ENCODE measurements at regions not wholly inside any gene's neighbourhood (a gene's known extent, or its start where the extent isn't known, plus 50 kb on each side); places are given as distances from the start of the nearest gene placed in this dataset.

DNA sequence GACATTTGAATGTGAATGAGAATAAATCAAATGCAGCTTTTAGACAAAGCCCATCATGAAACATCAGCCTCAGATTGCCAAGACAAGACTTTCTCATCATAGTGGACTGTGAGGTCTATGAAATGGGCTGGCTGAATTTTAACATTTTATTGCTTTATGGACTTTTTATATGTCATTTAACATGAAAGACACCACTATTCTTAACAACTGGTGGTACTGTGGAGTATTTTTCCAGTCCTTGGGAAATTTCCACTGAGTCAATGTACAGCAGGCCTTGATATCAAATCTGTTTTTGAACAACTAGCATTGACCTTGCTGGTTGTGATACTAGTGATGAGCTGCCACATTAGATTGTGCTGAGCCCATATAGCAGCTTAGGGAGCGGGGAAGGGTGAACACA lies 326.6 kb upstream of the CITED2 start (continued):
- TF ChIP-seq, protein P1, sequence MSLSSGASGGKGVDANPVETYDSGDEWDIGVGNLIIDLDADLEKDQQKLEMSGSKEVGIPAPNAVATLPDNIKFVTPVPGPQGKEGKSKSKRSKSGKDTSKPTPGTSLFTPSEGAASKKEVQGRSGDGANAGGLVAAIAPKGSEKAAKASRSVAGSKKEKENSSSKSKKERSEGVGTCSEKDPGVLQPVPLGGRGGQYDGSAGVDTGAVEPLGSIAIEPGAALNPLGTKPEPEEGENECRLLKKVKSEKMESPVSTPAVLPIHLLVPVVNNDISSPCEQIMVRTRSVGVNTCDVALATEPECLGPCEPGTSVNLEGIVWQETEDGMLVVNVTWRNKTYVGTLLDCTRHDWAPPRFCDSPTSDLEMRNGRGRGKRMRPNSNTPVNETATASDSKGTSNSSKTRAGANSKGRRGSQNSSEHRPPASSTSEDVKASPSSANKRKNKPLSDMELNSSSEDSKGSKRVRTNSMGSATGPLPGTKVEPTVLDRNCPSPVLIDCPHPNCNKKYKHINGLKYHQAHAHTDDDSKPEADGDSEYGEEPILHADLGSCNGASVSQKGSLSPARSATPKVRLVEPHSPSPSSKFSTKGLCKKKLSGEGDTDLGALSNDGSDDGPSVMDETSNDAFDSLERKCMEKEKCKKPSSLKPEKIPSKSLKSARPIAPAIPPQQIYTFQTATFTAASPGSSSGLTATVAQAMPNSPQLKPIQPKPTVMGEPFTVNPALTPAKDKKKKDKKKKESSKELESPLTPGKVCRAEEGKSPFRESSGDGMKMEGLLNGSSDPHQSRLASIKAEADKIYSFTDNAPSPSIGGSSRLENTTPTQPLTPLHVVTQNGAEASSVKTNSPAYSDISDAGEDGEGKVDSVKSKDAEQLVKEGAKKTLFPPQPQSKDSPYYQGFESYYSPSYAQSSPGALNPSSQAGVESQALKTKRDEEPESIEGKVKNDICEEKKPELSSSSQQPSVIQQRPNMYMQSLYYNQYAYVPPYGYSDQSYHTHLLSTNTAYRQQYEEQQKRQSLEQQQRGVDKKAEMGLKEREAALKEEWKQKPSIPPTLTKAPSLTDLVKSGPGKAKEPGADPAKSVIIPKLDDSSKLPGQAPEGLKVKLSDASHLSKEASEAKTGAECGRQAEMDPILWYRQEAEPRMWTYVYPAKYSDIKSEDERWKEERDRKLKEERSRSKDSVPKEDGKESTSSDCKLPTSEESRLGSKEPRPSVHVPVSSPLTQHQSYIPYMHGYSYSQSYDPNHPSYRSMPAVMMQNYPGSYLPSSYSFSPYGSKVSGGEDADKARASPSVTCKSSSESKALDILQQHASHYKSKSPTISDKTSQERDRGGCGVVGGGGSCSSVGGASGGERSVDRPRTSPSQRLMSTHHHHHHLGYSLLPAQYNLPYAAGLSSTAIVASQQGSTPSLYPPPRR (CRISPR knock-in tag; IDR thresholded peaks at IDR 0.05; ENCODE audit: borderline replicate concordance) = no peak
- TF ChIP-seq NUFIP1 (IDR thresholded peaks at IDR 0.05; ENCODE audit: partially characterized antibody) (no peak), ZBTB34 (CRISPR knock-in tag; IDR thresholded peaks at IDR 0.05) (no peak), E2F3 (CRISPR knock-in tag; IDR thresholded peaks at IDR 0.05) (no peak), ZNF75A (CRISPR knock-in tag; IDR thresholded peaks at IDR 0.05) (no peak), MECOM (CRISPR knock-in tag; IDR thresholded peaks at IDR 0.05) (no peak), TBP (optimal IDR thresholded peaks at IDR 0.05; ENCODE audit: low read depth, low read length) (no peak)

Measured in K562 (cell line).